Hepatocyte (in vitro differentiated cells): ENCODE measurements at regions not wholly inside any gene's neighbourhood (a gene's known extent, or its start where the extent isn't known, plus 50 kb on each side); places are given as distances from the start of the nearest gene placed in this dataset.

ENCODE experiments used
- DNase-seq: peaks from one replicate; pipeline ENCODE4 v3.0.0-alpha.2; 2016; ENCODE audit warnings: low spot score
- H2AFZ ChIP-seq: fragments of 200-600 bp; sonication (generic); 2 replicates; pipeline ENCODE4 v1.6.0; 2016; ENCODE audit warnings: antibody characterized with exemption, mild to moderate bottlenecking
- H3K27ac ChIP-seq: fragments of 200-600 bp; sonication (generic); 2 replicates; pipeline ENCODE4 v1.5.1; 2016; ENCODE audit warnings: mild to moderate bottlenecking
- H3K27me3 ChIP-seq: fragments of 200-600 bp; sonication (generic); 2 replicates; pipeline ENCODE4 v1.6.1; 2016
- H3K36me3 ChIP-seq: fragments of 200-600 bp; sonication (generic); replicated peaks from 2 replicates; pipeline ENCODE4 v1.5.1; 2016; ENCODE audit warnings: low read depth; ENCODE audit not compliant: insufficient read depth
- H3K4me1 ChIP-seq: fragments of 200-600 bp; sonication (generic); 2 replicates; pipeline ENCODE4 v1.5.1; 2016; ENCODE audit warnings: mild to moderate bottlenecking, moderate library complexity; ENCODE audit not compliant: insufficient read depth
- H3K4me2 ChIP-seq: fragments of 200-600 bp; sonication (generic); 2 replicates; pipeline ENCODE4 v1.6.0; 2016
- H3K4me3 ChIP-seq: fragments of 200-600 bp; sonication (generic); 2 replicates; pipeline ENCODE4 v1.5.1; 2016; ENCODE audit warnings: mild to moderate bottlenecking
- H3K79me2 ChIP-seq: fragments of 200-600 bp; sonication (generic); 2 replicates; pipeline ENCODE4 v1.6.0; 2017; ENCODE audit warnings: mild to moderate bottlenecking
- H3K9me2 ChIP-seq: fragments of 200-600 bp; sonication (generic); replicated peaks from 2 replicates; pipeline ENCODE4 v1.6.0; 2017; ENCODE audit warnings: mild to moderate bottlenecking; ENCODE audit not compliant: insufficient read depth
- H3K9me3 ChIP-seq: fragments of 200-600 bp; sonication (generic); 2 replicates; pipeline ENCODE4 v1.5.1; 2016; ENCODE audit warnings: low read depth, mild to moderate bottlenecking
- H4K20me1 ChIP-seq: fragments of 200-600 bp; sonication (generic); 2 replicates; pipeline ENCODE4 v1.6.0; 2016; ENCODE audit warnings: mild to moderate bottlenecking; ENCODE audit not compliant: insufficient read depth, poor library complexity, severe bottlenecking
- CTCF ChIP-seq: fragments of 200-600 bp; sonication (generic); IDR thresholded peaks from 2 replicates; pipeline ENCODE4 v1.5.1; 2016; ENCODE audit warnings: antibody characterized with exemption, mild to moderate bottlenecking; ENCODE audit not compliant: poor library complexity
- EZH2 ChIP-seq: fragments of 200-600 bp; sonication (generic); IDR thresholded peaks from 2 replicates; pipeline ENCODE4 v1.6.1; 2016; ENCODE audit warnings: antibody characterized with exemption, mild to moderate bottlenecking, borderline replicate concordance
- EZH2phosphoT487 ChIP-seq: fragments of 200-600 bp; sonication (generic); IDR thresholded peaks from one replicate; pipeline ENCODE4 v1.6.1; 2018; ENCODE audit warnings: antibody characterized with exemption, mild to moderate bottlenecking, low read depth, moderate library complexity; ENCODE audit not compliant: unreplicated experiment, severe bottlenecking
- WGBS: methylation state at CpG from one replicate; pipeline ENCODE4 v1.1.6; 2016; ENCODE audit warnings: low lambda C conversion rate; ENCODE audit errors: missing lambda C conversion rate; 5-methylcytosine and 5-hydroxymethylcytosine counted together

GRCh38 chr5:2012885-2013284 is 130.2 kb upstream of the IRX4 start:
- H3K9me3 ChIP-seq: no peaks in the 10 kb centered on the region
- H3K4me3 ChIP-seq: no peak overlapping the region
- H2AFZ ChIP-seq: no peak overlapping the region
- no peak overlapping the region for H3K4me2 ChIP-seq
- no peak overlapping the region for H3K27ac ChIP-seq
- H3K79me2 ChIP-seq: no peaks in the 10 kb centered on the region
- no peaks in the 10 kb centered on the region for H3K4me1 ChIP-seq
- H3K9me2 ChIP-seq: no peaks in the 10 kb centered on the region
- 91% methylated on average over 8 of the region's 8 CpGs for WGBS
- H4K20me1 ChIP-seq: no peaks in the 10 kb centered on the region
- TF ChIP-seq CTCF: no peak
- TF ChIP-seq EZH2: no peak
- TF ChIP-seq EZH2phosphoT487: no peak
- peaks cover 4% of the 10 kb centered on the region for H3K27me3 ChIP-seq
- no peaks in the 10 kb centered on the region for H3K36me3 ChIP-seq
- DNase-seq: no peak

GRCh38 chr5:2011481-2012411 is 129.0 kb upstream of the IRX4 start:
- Histone ChIP-seq H3K9me3 (no peaks in the 10 kb centered on the region), H3K27ac (no peak overlapping the region), H3K4me2 (no peak overlapping the region), H3K36me3 (no peaks in the 10 kb centered on the region), H4K20me1 (no peaks in the 10 kb centered on the region), H3K27me3 (peaks cover 4% of the 10 kb centered on the region), H3K79me2 (no peaks in the 10 kb centered on the region), H3K9me2 (no peaks in the 10 kb centered on the region), H2AFZ (no peak overlapping the region), H3K4me3 (no peak overlapping the region), H3K4me1 (no peaks in the 10 kb centered on the region)
- no peak for DNase-seq
- TF ChIP-seq EZH2phosphoT487 (no peak), CTCF (no peak), EZH2 (no peak)
- 86% methylated on average over 18 of the region's 18 CpGs for WGBS

GRCh38 chr5:2010940-2011339 is 128.2 kb upstream of the IRX4 start:
- no peaks in the 10 kb centered on the region for H3K4me1 ChIP-seq
- no peak for DNase-seq
- H3K27me3 ChIP-seq: peaks cover 4% of the 10 kb centered on the region
- H4K20me1 ChIP-seq: no peaks in the 10 kb centered on the region
- TF ChIP-seq EZH2 (no peak), EZH2phosphoT487 (no peak), CTCF (no peak)
- no peaks in the 10 kb centered on the region for H3K9me2 ChIP-seq
- H3K27ac ChIP-seq: no peak overlapping the region
- H3K4me2 ChIP-seq: no peak overlapping the region
- no peaks in the 10 kb centered on the region for H3K79me2 ChIP-seq
- no peaks in the 10 kb centered on the region for H3K9me3 ChIP-seq
- H2AFZ ChIP-seq: no peak overlapping the region
- H3K4me3 ChIP-seq: no peak overlapping the region
- WGBS: 79% methylated on average over 3 of the region's 3 CpGs
- no peaks in the 10 kb centered on the region for H3K36me3 ChIP-seq
